Activated B cell treated with CpG ODN at 0.5 μM for 24 hours (primary cell): ENCODE measurements at regions not wholly inside any gene's neighbourhood (a gene's known extent, or its start where the extent isn't known, plus 50 kb on each side); places are given as distances from the start of the nearest gene placed in this dataset.
"Not testable (repeated sequence)": the region's sequence is repeated elsewhere in the genome, so short reads cannot be mapped to it uniquely, and the experiment has no call there.

Experiments used
- ATAC-seq: fragments of 200-7000 bp; cut with Tn5 transposase; one replicate; pipeline ENCODE4 v1.10.0; 2021; ENCODE audit warnings: low read depth, mild to moderate bottlenecking, moderate library complexity
- CTCF ChIA-PET: fragments of 350-600 bp; sonication (Branson Sonifier 250); formaldehyde crosslinking; loops from one replicate; lab custom pipeline; 2021; ENCODE audit warnings: antibody characterized with exemption; lab: Charles Lee
- POLR2A ChIA-PET: fragments of 350-600 bp; sonication (Branson Sonifier 250); formaldehyde crosslinking; loops from one replicate; lab custom pipeline; 2021; ENCODE audit warnings: antibody characterized with exemption; lab: Charles Lee
- DNase-seq: peaks from one replicate; pipeline ENCODE4 v3.0.0; 2022
- H3K27ac Mint-ChIP-seq: one replicate; pipeline ENCODE4 v1.8.0; 2020; ENCODE audit warnings: mixed read lengths
- H3K27me3 Mint-ChIP-seq: one replicate; pipeline ENCODE4 v1.8.0; 2021; ENCODE audit warnings: mixed read lengths
- H3K36me3 Mint-ChIP-seq: one replicate; pipeline ENCODE4 v1.8.0; 2021; ENCODE audit warnings: low read depth, mixed read lengths
- H3K4me1 Mint-ChIP-seq: one replicate; pipeline ENCODE4 v1.8.0; 2021; ENCODE audit warnings: mixed read lengths
- H3K4me3 Mint-ChIP-seq: one replicate; pipeline ENCODE4 v1.8.0; 2020; ENCODE audit warnings: mild to moderate bottlenecking, mixed read lengths
- H3K9me3 Mint-ChIP-seq: one replicate; pipeline ENCODE4 v1.8.0; 2020; ENCODE audit warnings: mixed read lengths
- CTCF ChIP-seq: fragments of 200-600 bp; IDR thresholded peaks from one replicate; pipeline ENCODE4 v1.8.0; 2022; ENCODE audit warnings: antibody characterized with exemption, mild to moderate bottlenecking
- intact Hi-C: fragments of 100-400 bp; cut with micrococcal nuclease; formaldehyde crosslinking; loops from one replicate; pipeline ENCODE4 v1.15.1; 2024

DNA sequence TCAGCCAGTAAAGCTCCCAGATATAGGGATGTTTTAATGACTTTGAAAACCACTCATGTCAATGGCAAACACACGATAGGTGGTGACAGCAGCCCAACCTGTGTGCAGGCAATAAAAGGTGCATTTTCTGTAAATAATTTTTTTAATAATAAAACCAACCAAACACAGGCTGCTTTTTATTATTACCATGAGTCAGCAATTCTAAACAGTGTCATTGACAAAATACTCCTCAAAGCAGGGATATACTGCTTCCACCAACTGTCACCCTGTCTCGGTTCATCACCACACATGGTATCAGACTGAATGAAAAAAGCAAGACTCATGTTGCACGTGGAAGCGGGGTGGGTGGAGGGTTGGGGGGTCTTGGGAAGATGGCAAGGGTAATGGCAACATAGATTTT is 195.9 kb downstream of the ANKRD60 start:
- no peak overlapping the region for H3K4me3 Mint-ChIP-seq
- H3K36me3 Mint-ChIP-seq: no peaks in the 10 kb centered on the region
- peaks cover 30% of the 10 kb centered on the region for H3K27me3 Mint-ChIP-seq
- H3K27ac Mint-ChIP-seq: no peak overlapping the region
- ChIA-PET CTCF (no interaction called here), POLR2A (no interaction called here)
- no peaks in the 10 kb centered on the region for H3K9me3 Mint-ChIP-seq
- DNase-seq (no peak), ATAC-seq (no peak)
- H3K4me1 Mint-ChIP-seq: no peaks in the 10 kb centered on the region
- no peak for TF ChIP-seq CTCF
- intact Hi-C loops: no loop called here

DNA sequence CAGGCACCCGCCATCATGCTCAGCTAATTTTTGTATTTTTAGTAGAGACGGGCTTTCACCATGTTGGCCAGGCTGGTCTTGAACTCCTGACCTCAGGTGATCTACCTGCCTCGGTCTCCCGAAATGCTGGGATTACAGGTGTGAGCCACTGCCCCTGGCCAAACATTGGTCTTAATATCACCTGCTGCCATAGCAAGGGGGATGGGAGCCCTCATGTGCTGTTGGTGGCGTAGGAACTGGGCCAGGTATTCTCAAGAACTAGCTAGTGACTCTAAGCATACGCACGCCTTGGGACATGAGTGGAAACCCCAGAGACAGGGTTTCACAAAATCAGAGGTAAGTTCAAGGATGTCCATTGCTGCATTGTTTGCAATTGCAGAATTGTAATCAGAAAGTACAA is 197.1 kb downstream of the ANKRD60 start:
- intact Hi-C loops, H3K27ac Mint-ChIP-seq, DNase-seq, CTCF ChIA-PET, H3K4me3 Mint-ChIP-seq, POLR2A ChIA-PET, H3K9me3 Mint-ChIP-seq, ATAC-seq, H3K36me3 Mint-ChIP-seq, H3K4me1 Mint-ChIP-seq: not testable (repeated sequence)
- peaks cover 30% of the 10 kb centered on the region for H3K27me3 Mint-ChIP-seq

GRCh38 chr20:58028123-58028522 is 200.3 kb downstream of the ANKRD60 start:
- Mint-ChIP-seq H3K27me3 (peaks cover 27% of the 10 kb centered on the region), H3K36me3 (no peaks in the 10 kb centered on the region), H3K4me1 (no peaks in the 10 kb centered on the region), H3K9me3 (no peaks in the 10 kb centered on the region), H3K27ac (no peak overlapping the region), H3K4me3 (no peak overlapping the region)
- no peak for TF ChIP-seq CTCF
- ChIA-PET CTCF (interaction anchor here (1.2 kb wide), 1 partner anchor 405 kb away, joined by 3 read pairs; no protein-coding TSS in a partner anchor), POLR2A (no interaction called here)
- intact Hi-C loops: loop anchor here (1.0 kb wide), 1 partner anchor 431 kb away; no protein-coding TSS in a partner anchor
- no peak for ATAC-seq
- DNase-seq: no peak

- Mint-ChIP-seq H3K36me3 (no peaks in the 10 kb centered on the region), H3K4me3 (no peak overlapping the region), H3K27ac (no peak overlapping the region), H3K27me3 (peaks cover 22% of the 10 kb centered on the region), H3K4me1 (no peaks in the 10 kb centered on the region), H3K9me3 (no peaks in the 10 kb centered on the region)
- ATAC-seq (no peak), DNase-seq (no peak)
- TF ChIP-seq CTCF: no peak
- intact Hi-C loops: no loop called here
- ChIA-PET CTCF (no interaction called here), POLR2A (no interaction called here)
Observed at GRCh38 chr20:58026361-58026760, 202.1 kb downstream of the ANKRD60 start.

- no peak overlapping the region for H3K27ac Mint-ChIP-seq
Observed at GRCh38 chr20:58025233-58025632, 203.2 kb downstream of the ANKRD60 start.

More at GRCh38 chr20:58025233-58025632, 203.2 kb downstream of the ANKRD60 start:
- intact Hi-C loops: no loop called here
- Mint-ChIP-seq H3K27me3 (peaks cover 21% of the 10 kb centered on the region), H3K4me1 (peaks cover 7% of the 10 kb centered on the region), H3K4me3 (no peak overlapping the region), H3K9me3 (no peaks in the 10 kb centered on the region), H3K36me3 (no peaks in the 10 kb centered on the region)
- POLR2A ChIA-PET: no interaction called here
- CTCF ChIA-PET: no interaction called here
- TF ChIP-seq CTCF: no peak
- no peak for ATAC-seq
- DNase-seq: no peak
